MM.1S (cell line): ENCODE measurements at regions not wholly inside any gene's neighbourhood (a gene's known extent, or its start where the extent isn't known, plus 50 kb on each side); places are given as distances from the start of the nearest gene placed in this dataset.

ENCODE experiments used
- DNase-seq: peaks from one replicate; pipeline ENCODE4 v3.0.0-alpha.2; 2015
- H2AFZ ChIP-seq: fragments of 300-600 bp; sonication (generic); 2 replicates; pipeline ENCODE4 v1.6.0; 2016; ENCODE audit warnings: antibody characterized with exemption, low read length
- H3F3A ChIP-seq: fragments of 300-600 bp; sonication (generic); 2 replicates; pipeline ENCODE4 v1.6.1; 2016; ENCODE audit warnings: mild to moderate bottlenecking, antibody characterized with exemption, low read length, moderate library complexity, mixed read lengths; ENCODE audit not compliant: insufficient read depth
- H3K27ac ChIP-seq: fragments of 300-600 bp; sonication (generic); 2 replicates; pipeline ENCODE4 v1.5.1; 2016; ENCODE audit warnings: mild to moderate bottlenecking, low read length
- H3K27me3 ChIP-seq: fragments of 300-600 bp; sonication (generic); replicated peaks from 2 replicates; pipeline ENCODE4 v1.6.0; 2016; ENCODE audit warnings: low read length; ENCODE audit not compliant: insufficient read depth
- H3K36me3 ChIP-seq: fragments of 300-600 bp; sonication (generic); replicated peaks from 2 replicates; pipeline ENCODE4 v1.6.1; 2016; ENCODE audit warnings: mild to moderate bottlenecking, low read length, mixed read lengths; ENCODE audit not compliant: insufficient read depth
- H3K4me1 ChIP-seq: fragments of 300-600 bp; sonication (generic); 2 replicates; pipeline ENCODE4 v1.6.1; 2016; ENCODE audit warnings: low read length, mixed read lengths
- H3K4me2 ChIP-seq: fragments of 300-600 bp; sonication (generic); 2 replicates; pipeline ENCODE4 v1.6.0; 2016; ENCODE audit warnings: low read depth, low read length
- H3K4me3 ChIP-seq: fragments of 300-600 bp; sonication (generic); 2 replicates; pipeline ENCODE4 v1.5.1; 2016; ENCODE audit warnings: low read length, mixed read lengths
- H3K79me2 ChIP-seq: fragments of 300-600 bp; sonication (generic); 2 replicates; pipeline ENCODE4 v1.6.1; 2016; ENCODE audit warnings: mixed run types, low read length, mixed read lengths
- H3K9ac ChIP-seq: fragments of 300-600 bp; sonication (generic); 2 replicates; pipeline ENCODE4 v1.6.1; 2016; ENCODE audit warnings: low read length, mixed read lengths
- H3K9me2 ChIP-seq: fragments of 300-600 bp; sonication (generic); replicated peaks from 2 replicates; pipeline ENCODE4 v1.6.1; 2016; ENCODE audit warnings: mild to moderate bottlenecking, low read length, mixed read lengths; ENCODE audit not compliant: insufficient read depth
- H3K9me3 ChIP-seq: fragments of 300-600 bp; sonication (generic); replicated peaks from 2 replicates; pipeline ENCODE4 v1.6.1; 2016; ENCODE audit warnings: mild to moderate bottlenecking, low read length, mixed read lengths; ENCODE audit not compliant: insufficient read depth
- H4K20me1 ChIP-seq: fragments of 300-600 bp; sonication (generic); 2 replicates; pipeline ENCODE4 v1.6.1; 2016; ENCODE audit warnings: mild to moderate bottlenecking, low read length, moderate library complexity, mixed read lengths; ENCODE audit not compliant: insufficient read depth
- CTCF ChIP-seq: fragments of 300-600 bp; sonication (generic); IDR thresholded peaks from 2 replicates; pipeline ENCODE4 v1.5.1; 2016; ENCODE audit warnings: antibody characterized with exemption, low read length, mixed read lengths
- EZH2 ChIP-seq: fragments of 300-600 bp; sonication (generic); optimal IDR thresholded peaks from 2 replicates; pipeline ENCODE3; 2017; ENCODE audit warnings: low read depth, mild to moderate bottlenecking, antibody characterized with exemption, low read length, mixed read lengths
- EZH2phosphoT487 ChIP-seq: fragments of 300-600 bp; sonication (generic); IDR thresholded peaks from 2 replicates; pipeline ENCODE4 v1.6.1; 2018; ENCODE audit warnings: antibody characterized with exemption, low read length

GRCh38 chr2:221025398-221025797 is 546.7 kb downstream of the EPHA4 start:
- Histone ChIP-seq H3F3A (no peaks in the 10 kb centered on the region), H4K20me1 (no peaks in the 10 kb centered on the region), H3K4me1 (no peaks in the 10 kb centered on the region), H3K9me2 (no peaks in the 10 kb centered on the region), H3K4me2 (no peak overlapping the region), H3K27me3 (no peaks in the 10 kb centered on the region), H3K79me2 (no peaks in the 10 kb centered on the region), H3K36me3 (no peaks in the 10 kb centered on the region), H3K9me3 (no peaks in the 10 kb centered on the region), H3K27ac (no peak overlapping the region), H3K4me3 (no peak overlapping the region), H2AFZ (no peak overlapping the region), H3K9ac (no peak overlapping the region)
- DNase-seq: no peak
- TF ChIP-seq CTCF (no peak), EZH2phosphoT487 (no peak), EZH2 (no peak)

- no peak overlapping the region for H3K4me2 ChIP-seq
- H3K79me2 ChIP-seq: no peaks in the 10 kb centered on the region
- no peaks in the 10 kb centered on the region for H3K27me3 ChIP-seq
- no peaks in the 10 kb centered on the region for H3K9me3 ChIP-seq
- no peaks in the 10 kb centered on the region for H3K4me1 ChIP-seq
- no peak overlapping the region for H3K4me3 ChIP-seq
- no peaks in the 10 kb centered on the region for H3K36me3 ChIP-seq
- no peak overlapping the region for H2AFZ ChIP-seq
- H3K9ac ChIP-seq: no peak overlapping the region
- H4K20me1 ChIP-seq: no peaks in the 10 kb centered on the region
- DNase-seq: no peak
- TF ChIP-seq EZH2phosphoT487: no peak
- no peak for TF ChIP-seq EZH2
- TF ChIP-seq CTCF: no peak
- H3K9me2 ChIP-seq: no peaks in the 10 kb centered on the region
- no peaks in the 10 kb centered on the region for H3F3A ChIP-seq
- H3K27ac ChIP-seq: no peak overlapping the region
Measured at GRCh38 chr2:221034026-221034701, 537.9 kb downstream of the EPHA4 start.

- Histone ChIP-seq H3K27me3 (no peaks in the 10 kb centered on the region), H3K79me2 (no peaks in the 10 kb centered on the region), H3K9me3 (no peaks in the 10 kb centered on the region), H3K9ac (no peak overlapping the region), H3K36me3 (no peaks in the 10 kb centered on the region), H3K9me2 (no peaks in the 10 kb centered on the region), H3K4me2 (no peak overlapping the region), H4K20me1 (no peaks in the 10 kb centered on the region), H3K4me3 (no peak overlapping the region), H2AFZ (no peak overlapping the region), H3K4me1 (no peaks in the 10 kb centered on the region), H3K27ac (no peak overlapping the region), H3F3A (no peaks in the 10 kb centered on the region)
- no peak for DNase-seq
- no peak for TF ChIP-seq EZH2phosphoT487
- no peak for TF ChIP-seq EZH2
- TF ChIP-seq CTCF: no peak
Measured at GRCh38 chr2:221034973-221035372, 537.1 kb downstream of the EPHA4 start.
